ENCODE measurements at regions not wholly inside any gene's neighbourhood (a gene's known extent, or its start where the extent isn't known, plus 50 kb on each side); places are given as distances from the start of the nearest gene placed in this dataset.

GRCh38 chr7:116310141-116310540, 99.8 kb downstream of the TES start:
- no peak for DNase-seq (ENCODE audit: low read depth)

DNA sequence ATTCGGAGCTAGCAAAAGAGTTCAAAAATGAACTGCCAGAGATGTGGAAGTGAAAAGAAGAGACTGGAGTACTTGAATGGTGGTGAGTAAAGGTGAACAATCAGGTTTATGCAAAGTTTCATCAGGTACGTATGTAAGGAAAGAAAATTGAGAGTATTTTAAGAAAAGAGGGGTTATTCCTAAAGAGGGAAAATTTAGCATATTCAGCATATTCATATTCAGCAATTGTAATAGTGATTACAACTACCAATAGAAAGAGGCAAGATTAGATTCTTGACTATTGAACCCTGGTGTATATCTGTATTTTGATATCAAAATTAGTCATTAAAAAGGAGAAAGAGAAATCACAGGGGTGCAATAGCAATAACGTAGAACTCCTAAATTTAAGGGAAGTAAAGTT, 100.9 kb downstream of the TES start:
- no peak for DNase-seq (ENCODE audit: low read depth)

DNA sequence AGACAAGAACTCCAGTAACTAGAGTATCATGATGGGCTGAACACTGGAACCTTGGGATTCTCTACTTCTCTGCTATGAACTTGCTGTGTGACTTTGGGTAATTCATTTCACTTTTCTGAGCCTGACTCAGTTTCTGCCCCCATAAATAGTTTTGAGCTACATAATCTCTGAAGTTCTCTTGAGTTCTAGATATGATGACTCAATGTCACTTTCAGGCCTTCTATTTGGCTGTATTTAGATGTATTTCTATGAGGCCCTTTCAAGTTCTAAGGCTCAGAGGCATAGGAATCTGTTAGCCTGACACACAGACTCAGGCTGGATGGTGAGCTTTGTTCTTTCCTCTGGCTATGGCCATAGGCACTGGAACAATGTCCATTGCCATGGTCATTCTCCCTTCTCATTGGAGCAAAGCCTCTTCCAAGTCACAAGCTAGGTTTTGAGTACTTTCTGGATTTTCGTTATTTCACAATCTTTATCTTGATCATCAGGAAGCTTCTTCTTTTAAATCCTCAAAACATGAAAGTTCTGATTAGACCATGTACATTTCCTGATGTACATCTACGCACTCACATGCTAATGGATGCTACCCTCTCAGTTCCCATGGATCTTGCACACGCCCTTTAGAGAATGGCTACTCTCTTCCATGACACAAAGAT, 101.6 kb downstream of the TES start:
- DNase-seq (ENCODE audit: low read depth) = no peak

GRCh38 chr7:116315293-116315692, 105.0 kb downstream of the TES start:
- no peak for DNase-seq (ENCODE audit: low read depth)

DNA sequence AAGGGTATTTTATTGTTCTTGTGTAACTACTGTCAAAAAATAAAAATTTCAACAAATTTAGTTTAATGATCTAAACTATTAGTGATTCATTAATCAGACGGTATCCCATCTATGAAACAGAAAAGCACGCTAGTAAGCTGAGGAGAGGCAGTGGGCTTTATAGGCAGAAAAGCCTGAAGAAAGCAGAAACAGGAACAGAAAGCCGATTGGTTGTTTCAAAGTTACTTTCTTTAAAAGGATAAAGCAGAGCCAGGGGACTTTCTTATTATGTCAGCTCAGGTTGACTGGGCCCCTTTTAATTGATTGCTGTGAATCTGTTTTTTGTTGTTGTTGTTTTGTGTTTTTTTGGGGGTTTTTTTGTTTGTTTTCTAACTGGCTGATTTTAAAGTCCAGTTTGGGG, 105.5 kb downstream of the TES start:
- no peak for DNase-seq (ENCODE audit: low read depth)

DNA sequence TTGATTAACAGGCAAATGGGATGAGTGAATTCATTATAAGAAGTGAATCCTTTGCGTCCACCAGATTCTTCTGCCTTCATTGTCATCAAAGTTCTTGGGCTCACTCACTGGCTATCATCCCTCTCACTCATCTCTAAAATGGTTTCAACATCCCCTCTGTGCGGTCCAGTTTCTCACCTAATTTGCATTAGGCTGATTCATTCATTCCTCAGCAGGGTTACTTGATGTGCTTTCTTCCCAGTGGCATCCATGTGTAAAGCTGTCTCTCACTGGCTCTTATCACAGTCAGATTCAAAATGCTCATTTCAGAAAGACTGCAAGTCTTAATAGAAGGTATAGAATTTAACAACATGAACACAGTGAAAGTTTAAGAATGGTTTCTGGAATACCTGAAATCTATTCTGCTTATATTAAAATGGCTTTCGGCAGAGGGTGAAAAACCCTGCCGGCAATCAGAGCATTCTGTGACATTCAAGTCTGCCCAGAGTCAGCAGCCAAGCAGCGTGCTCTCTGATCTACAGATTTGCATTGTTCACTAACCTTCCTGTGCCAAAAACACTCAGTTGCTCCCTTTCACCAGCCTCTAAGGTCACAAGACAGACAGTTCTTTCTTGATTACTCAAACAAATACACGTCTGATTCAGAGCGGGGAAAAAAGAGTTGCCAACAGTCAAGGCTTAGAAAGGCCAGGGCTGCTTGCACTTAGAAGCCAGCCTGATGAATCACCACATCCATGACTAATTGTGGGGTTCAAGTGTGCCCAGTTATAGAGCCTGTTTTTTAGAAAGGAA, 106.7 kb downstream of the TES start:
- peak; percentile 0 for DNase-seq (ENCODE audit: low read depth)

GRCh38 chr7:116317907-116318306, 107.6 kb downstream of the TES start:
- no peak for DNase-seq (ENCODE audit: low read depth)

DNA sequence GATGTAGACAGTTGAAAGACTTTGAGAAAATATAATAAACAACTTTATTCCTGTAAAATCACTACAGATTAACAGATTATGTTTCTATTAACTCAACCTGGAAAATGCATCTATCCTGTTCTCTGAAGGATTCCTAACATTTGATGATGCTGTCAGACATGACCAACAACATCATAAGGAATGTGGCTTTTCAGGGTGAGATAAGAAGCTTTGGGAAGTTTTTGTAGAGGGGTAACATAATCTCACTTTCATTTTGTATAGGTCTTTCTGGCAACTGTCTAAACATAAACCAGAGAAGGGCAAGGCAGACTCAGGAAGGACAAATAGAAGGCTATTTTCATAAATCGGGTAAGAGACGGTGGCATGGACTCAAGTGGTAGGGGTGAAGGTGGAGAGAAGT, 112.2 kb downstream of the TES start:
- DNase-seq (ENCODE audit: low read depth) = no peak

DNA sequence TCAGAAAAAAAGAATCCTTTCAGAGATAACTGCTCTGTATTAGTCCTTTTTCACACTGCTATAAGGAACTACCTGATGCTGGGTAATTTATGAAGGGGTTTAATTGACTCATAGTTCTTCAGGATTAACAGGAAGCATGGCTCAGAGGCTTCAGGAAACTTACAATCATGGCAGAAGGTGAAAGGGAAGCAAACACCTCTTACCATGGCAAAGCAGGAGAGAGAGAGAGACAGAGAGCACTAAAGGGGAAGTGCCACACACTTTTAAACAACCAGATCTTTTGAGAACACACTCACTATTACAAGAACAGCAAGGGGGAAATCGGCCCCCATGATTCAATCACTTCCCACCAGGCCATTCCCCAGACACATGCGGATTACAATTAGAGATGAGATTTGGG, 114.2 kb downstream of the TES start:
- DNase-seq (ENCODE audit: low read depth) = no peak

- no peak for DNase-seq (ENCODE audit: low read depth)
Observed at GRCh38 chr7:116325517-116325916, 115.2 kb downstream of the TES start.

GRCh38 chr7:116327135-116327534, 116.8 kb downstream of the TES start:
- no peak for DNase-seq (ENCODE audit: low read depth)

DNA sequence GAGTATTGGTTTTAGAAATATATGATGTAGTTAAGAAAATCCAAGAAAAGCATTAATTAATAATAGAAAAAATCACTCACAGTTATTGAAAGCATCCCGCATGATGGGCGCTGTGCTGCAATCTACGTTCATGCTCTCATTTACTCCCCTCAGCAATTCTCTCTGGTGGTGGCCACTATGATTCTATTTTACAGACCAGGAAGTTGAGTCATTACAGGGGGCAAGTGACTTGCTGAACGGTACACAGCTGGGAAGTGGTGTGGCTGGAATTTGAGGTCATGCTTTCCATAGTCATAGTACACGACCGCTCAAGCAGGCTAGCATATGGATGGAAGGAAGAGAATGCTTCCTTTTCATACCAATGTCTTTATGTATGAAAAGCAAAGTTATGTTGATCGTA, 117.4 kb downstream of the TES start:
- DNase-seq (ENCODE audit: low read depth) = no peak

GRCh38 chr7:116328161-116328560, 117.8 kb downstream of the TES start:
- DNase-seq (ENCODE audit: low read depth) = no peak

GRCh38 chr7:116329686-116330503, 119.6 kb downstream of the TES start:
- DNase-seq (ENCODE audit: low read depth) = no peak

DNA sequence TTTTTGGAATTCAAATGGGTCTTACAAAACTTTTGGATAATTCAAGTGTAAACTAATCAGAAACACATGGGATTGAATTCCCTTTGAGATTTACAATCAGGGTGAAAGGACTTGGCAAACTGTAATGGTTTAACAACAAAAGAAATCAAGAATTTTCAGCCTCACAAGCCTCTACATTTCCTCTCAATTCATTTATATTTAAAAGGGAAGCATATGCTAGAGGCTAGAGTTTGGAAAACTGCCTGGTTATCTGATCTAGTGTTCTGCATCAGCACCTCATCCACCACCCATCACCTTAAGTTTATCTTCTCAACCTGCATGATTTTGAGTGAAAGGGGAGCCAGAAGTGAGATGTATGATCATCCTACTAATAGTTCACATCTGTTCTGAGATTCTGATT, 120.7 kb downstream of the TES start:
- no peak for DNase-seq (ENCODE audit: low read depth)

- DNase-seq (ENCODE audit: low read depth) = no peak
Observed at GRCh38 chr7:116332766-116333165, 122.4 kb downstream of the TES start.

- no peak for DNase-seq (ENCODE audit: low read depth)
Observed at GRCh38 chr7:116334555-116334954, 124.2 kb downstream of the TES start.

DNA sequence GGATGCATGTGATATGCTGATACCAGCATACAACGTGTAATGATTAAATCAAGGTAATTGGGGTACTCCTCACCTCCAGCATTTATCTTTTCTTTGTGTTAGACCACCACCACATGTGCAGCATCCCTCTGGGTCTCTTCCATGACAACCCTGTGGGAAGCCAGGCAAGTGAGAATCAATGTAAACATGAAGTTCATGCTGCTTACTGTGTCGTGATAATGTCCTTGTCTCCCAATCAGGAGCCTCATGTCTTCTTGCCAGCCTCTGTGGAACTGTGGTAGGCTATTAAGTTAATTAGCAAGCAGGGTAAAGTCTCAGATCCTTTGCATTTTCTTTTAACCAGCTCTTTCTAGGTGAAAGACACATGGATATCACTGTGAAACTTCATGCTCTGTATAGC, 126.7 kb downstream of the TES start:
- no peak for DNase-seq (ENCODE audit: low read depth)

- DNase-seq (ENCODE audit: low read depth) = no peak
Observed at GRCh38 chr7:116337800-116338199, 127.5 kb downstream of the TES start.

- no peak for DNase-seq (ENCODE audit: low read depth)
Observed at GRCh38 chr7:116339564-116339963, 129.2 kb downstream of the TES start.

DNA sequence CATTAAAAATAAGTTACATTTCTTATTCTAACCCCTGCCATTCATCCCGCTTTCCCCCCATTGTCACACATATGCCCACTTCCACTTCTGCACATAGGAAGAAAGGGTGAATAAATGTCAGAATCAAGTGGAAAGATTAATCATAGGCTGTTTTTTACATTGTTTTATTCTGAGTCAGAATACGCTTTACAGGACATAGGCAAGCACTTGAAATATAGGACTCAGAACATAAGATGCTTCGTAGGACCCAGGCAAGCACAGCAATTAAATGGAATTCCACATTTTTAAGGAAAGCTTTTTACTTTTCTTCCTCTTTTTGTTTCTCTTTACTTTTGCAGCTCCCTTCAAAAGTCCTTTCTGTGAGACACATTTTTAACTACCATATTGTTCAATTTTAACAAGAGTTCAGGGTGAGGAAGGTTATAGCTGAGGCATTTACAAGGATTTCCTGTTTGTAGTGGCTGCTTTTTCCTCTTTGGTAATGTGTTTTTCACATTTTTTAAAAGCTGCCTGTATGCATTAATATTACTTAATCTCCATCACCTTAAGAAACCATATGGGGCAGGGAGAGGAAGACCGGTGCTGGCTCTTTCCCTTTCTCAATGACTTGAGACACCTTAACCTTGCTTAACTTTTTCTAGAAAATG, 130.0 kb downstream of the TES start:
- DNase-seq (ENCODE audit: low read depth) = no peak

Measured in activated T-helper 9 cell treated with anti-CD3 and anti-CD28 coated beads, Interleukin-2, amount 50 U/mL, for 16 hours (primary cell).